Aorta (tissue), 5 donors: ENCODE measurements at regions not wholly inside any gene's neighbourhood (a gene's known extent, or its start where the extent isn't known, plus 50 kb on each side); places are given as distances from the start of the nearest gene placed in this dataset.

Source experiments
- ATAC-seq: fragments of 200-7000 bp; cut with Tn5 transposase; one replicate; pipeline ENCODE4 v1.9.1; 2022; ENCODE audit warnings: moderate library complexity; ENCODE audit not compliant: low FRiP score
- DNase-seq, 2 donors: peaks; one replicate each; pipeline ENCODE4 v3.0.0-alpha.2; 2020
- H3K27ac ChIP-seq, 2 donors: one replicate each; pipeline ENCODE4 v1.5.1; 2013; ENCODE audit warnings: low read length in 2 of 2, mild to moderate bottlenecking in 2 of 2, moderate library complexity in 2 of 2, control low read depth in 1 of 2, inconsistent platforms in 1 of 2, low read depth in 1 of 2
- H3K27me3 ChIP-seq, 2 donors: one replicate each; pipeline ENCODE4 v1.6.1; 2013; ENCODE audit warnings: control low read depth in 1 of 2, low read length in 1 of 2, mild to moderate bottlenecking in 1 of 2, moderate library complexity in 1 of 2; ENCODE audit not compliant: insufficient read depth in 2 of 2, control insufficient read depth in 1 of 2
- H3K36me3 ChIP-seq, 2 donors: one replicate each; pipeline ENCODE4 v1.6.1; 2013; ENCODE audit warnings: control low read depth in 1 of 2, low read length in 1 of 2, mild to moderate bottlenecking in 1 of 2; ENCODE audit not compliant: insufficient read depth in 2 of 2, control insufficient read depth in 1 of 2
- H3K4me1 ChIP-seq, 2 donors: one replicate each; pipeline ENCODE4 v1.6.1; 2013; ENCODE audit warnings: low read length in 2 of 2, control low read depth in 1 of 2, mild to moderate bottlenecking in 1 of 2, moderate library complexity in 1 of 2; ENCODE audit not compliant: insufficient read depth in 2 of 2, control insufficient read depth in 1 of 2
- H3K4me3 ChIP-seq, 2 donors: one replicate each; pipeline ENCODE4 v1.5.1; 2013; ENCODE audit warnings: low read length in 2 of 2, control low read depth in 1 of 2, mild to moderate bottlenecking in 1 of 2
- H3K9me3 ChIP-seq: one replicate; pipeline ENCODE4 v1.6.1; 2013; ENCODE audit warnings: mild to moderate bottlenecking, low read length; ENCODE audit not compliant: control insufficient read depth
- WGBS, 2 donors: extraction: QIAGEN DNeasy Blood & Tissue Kit; methylation state at CpG; one replicate each; pipeline ENCODE4 v1.1.7; 2013; 5-methylcytosine and 5-hydroxymethylcytosine counted together
- intact Hi-C, 2 donors: fragments of 100-400 bp; cut with DNase I; formaldehyde crosslinking; loops; one replicate each; pipeline versions ENCODE4 v1.14.2 to v1.15.0; 2022
- donor health status: healthy with polysubstance abuse.
- donor health status: Bipolar disorder and iron deficiency.
- donor health status: DM: no; HTN: no; CAD: no.
- donor health status: DM: no; HTN: no; CAD: no.
- donor health status: DM: yes; HTN: yes; CAD: no.

DNA sequence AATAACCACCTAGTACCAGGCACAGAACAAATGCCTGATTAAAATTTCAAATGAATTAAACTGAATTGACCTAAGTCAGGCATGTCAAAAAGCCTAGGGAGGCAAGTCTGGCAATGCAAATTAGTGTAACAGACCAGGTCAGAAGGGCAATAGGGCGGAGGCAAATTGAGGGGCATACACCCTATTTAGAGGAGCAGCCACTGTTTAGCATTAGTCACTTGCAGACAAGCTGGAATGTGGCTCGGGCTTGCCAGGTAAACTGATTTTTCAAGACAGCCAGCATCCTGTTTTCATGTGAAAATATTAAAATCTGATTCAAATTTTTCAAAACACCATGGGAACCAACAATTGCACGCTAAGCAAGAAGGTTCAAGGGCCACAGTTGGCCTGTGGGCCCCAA, 160.3 kb downstream of the EN1 start:
- 57 to 62% methylated on average over 3 of the region's 3 CpGs for WGBS, 2 donors
- intact Hi-C loops: no loop called here
- DNase-seq (no peak), ATAC-seq (no peak)
- Histone ChIP-seq H3K36me3 (no peaks in the 10 kb centered on the region), H3K4me3 (no peak overlapping the region), H3K4me1 (no peaks in the 10 kb centered on the region), H3K27ac (no peak overlapping the region), H3K9me3 (no peaks in the 10 kb centered on the region), H3K27me3 (no peaks in the 10 kb centered on the region)

DNA sequence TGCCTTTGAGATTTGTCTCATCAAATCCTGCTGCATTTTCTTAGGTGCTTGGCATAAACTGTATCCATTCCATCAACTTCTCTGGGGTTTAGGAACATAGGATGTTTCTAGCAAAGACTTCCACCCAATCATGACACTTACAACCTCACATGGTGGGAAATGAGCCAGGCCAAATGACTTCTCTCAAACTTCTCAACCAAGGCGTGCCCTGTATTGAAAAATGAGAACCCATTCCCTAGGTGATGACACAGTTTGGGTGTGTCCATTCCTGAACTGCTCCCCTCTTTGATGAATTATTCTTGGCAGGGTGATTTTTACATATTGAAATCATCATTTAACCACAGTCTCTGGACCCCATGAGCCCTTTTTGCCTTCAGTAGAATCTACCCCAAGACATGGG, 161.1 kb downstream of the EN1 start:
- DNase-seq (no peak), ATAC-seq (no peak)
- WGBS, 2 donors: 72 to 80% methylated on average over 1 of the region's 1 CpG
- Histone ChIP-seq H3K4me3 (no peak overlapping the region), H3K4me1 (no peaks in the 10 kb centered on the region), H3K27ac (no peak overlapping the region), H3K9me3 (no peaks in the 10 kb centered on the region), H3K27me3 (no peaks in the 10 kb centered on the region), H3K36me3 (no peaks in the 10 kb centered on the region)
- intact Hi-C loops: no loop called here

GRCh38 chr2:118683460-118683859, 164.0 kb downstream of the EN1 start:
- Histone ChIP-seq H3K36me3 (no peaks in the 10 kb centered on the region), H3K4me3 (no peak overlapping the region), H3K27me3 (no peaks in the 10 kb centered on the region), H3K27ac (no peak overlapping the region), H3K9me3 (no peaks in the 10 kb centered on the region), H3K4me1 (no peaks in the 10 kb centered on the region)
- DNase-seq: no peak
- intact Hi-C loops: no loop called here
- no peak for ATAC-seq
- WGBS, 2 donors: 91 to 94% methylated on average over 5 of the region's 5 CpGs

DNA sequence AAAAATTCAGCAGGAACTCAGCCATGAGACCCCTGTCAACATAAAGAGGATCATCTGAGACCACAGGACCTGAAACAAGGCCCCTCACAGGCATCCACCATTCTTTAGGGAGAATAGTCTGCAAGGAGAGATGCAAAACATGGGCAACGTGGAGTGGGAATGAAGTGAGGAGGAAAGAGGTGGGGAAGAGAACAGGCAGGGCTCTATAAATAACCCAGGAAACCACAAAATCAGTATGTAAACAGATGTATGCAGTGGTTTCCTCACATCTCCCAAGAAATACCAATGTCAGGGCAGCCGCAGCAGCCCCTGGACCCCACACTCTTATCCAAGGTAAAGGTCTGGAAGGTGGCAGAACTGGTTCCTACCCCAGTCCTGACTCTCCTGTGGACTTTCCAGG, 168.5 kb downstream of the EN1 start:
- Histone ChIP-seq H3K36me3 (no peaks in the 10 kb centered on the region), H3K9me3 (no peaks in the 10 kb centered on the region), H3K27me3 (no peaks in the 10 kb centered on the region), H3K27ac (no peak overlapping the region), H3K4me3 (no peak overlapping the region), H3K4me1 (no peaks in the 10 kb centered on the region)
- DNase-seq: no peak
- no peak for ATAC-seq
- WGBS, 2 donors: 5 to 11% methylated on average over 2 of the region's 2 CpGs
- intact Hi-C loops: no loop called here

DNA sequence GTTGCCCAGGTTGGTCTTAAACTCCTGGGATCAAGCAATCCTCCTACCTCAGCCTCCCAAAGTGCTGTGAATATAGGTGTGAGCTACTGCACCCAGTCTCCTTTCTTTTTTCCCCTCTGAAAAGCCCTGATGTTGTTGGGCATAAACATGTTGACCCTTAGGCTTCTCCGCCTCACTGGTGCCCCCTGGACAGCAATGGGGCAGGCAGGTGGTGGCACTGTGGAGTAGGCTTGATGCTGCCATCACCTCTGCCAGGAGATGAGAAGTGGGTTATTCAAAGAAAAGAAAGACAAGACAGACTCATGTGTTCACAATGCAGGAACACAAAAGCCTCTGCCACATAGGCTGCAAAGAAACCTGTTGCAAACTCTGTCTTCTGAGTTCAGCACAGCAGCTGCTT, 169.9 kb downstream of the EN1 start:
- no peak overlapping the region for H3K4me3 ChIP-seq
- no peaks in the 10 kb centered on the region for H3K27me3 ChIP-seq
- DNase-seq (no peak), ATAC-seq (no peak)
- no peak overlapping the region for H3K27ac ChIP-seq
- H3K9me3 ChIP-seq: no peaks in the 10 kb centered on the region
- intact Hi-C loops: no loop called here
- H3K4me1 ChIP-seq: no peaks in the 10 kb centered on the region
- WGBS, 2 donors: 80 to 85% methylated on average over 1 of the region's 1 CpG
- no peaks in the 10 kb centered on the region for H3K36me3 ChIP-seq

GRCh38 chr2:118675531-118675930, 171.9 kb downstream of the EN1 start:
- no peak overlapping the region for H3K4me3 ChIP-seq
- no peak for DNase-seq

GRCh38 chr2:118672571-118673158, 174.8 kb downstream of the EN1 start:
- Histone ChIP-seq H3K27me3 (no peaks in the 10 kb centered on the region), H3K36me3 (no peaks in the 10 kb centered on the region), H3K9me3 (no peaks in the 10 kb centered on the region), H3K4me3 (no peak overlapping the region), H3K27ac (no peak overlapping the region), H3K4me1 (peaks cover 0 to 4% of the 10 kb centered on the region in 2 donors)
- WGBS, 2 donors: 71 to 72% methylated on average over 3 of the region's 3 CpGs
- intact Hi-C loops: loop anchor here in 1 of 2 donors (5.0 kb wide), 1 partner anchor 65 kb away; no protein-coding TSS in a partner anchor
- DNase-seq (no peak), ATAC-seq (no peak)

More at GRCh38 chr2:118675531-118675930, 171.9 kb downstream of the EN1 start:
- ATAC-seq: no peak
- H3K27me3 ChIP-seq: no peaks in the 10 kb centered on the region
- no peaks in the 10 kb centered on the region for H3K9me3 ChIP-seq
- intact Hi-C loops: no loop called here
- no peaks in the 10 kb centered on the region for H3K4me1 ChIP-seq
- no peak overlapping the region for H3K27ac ChIP-seq
- H3K36me3 ChIP-seq: no peaks in the 10 kb centered on the region

DNA sequence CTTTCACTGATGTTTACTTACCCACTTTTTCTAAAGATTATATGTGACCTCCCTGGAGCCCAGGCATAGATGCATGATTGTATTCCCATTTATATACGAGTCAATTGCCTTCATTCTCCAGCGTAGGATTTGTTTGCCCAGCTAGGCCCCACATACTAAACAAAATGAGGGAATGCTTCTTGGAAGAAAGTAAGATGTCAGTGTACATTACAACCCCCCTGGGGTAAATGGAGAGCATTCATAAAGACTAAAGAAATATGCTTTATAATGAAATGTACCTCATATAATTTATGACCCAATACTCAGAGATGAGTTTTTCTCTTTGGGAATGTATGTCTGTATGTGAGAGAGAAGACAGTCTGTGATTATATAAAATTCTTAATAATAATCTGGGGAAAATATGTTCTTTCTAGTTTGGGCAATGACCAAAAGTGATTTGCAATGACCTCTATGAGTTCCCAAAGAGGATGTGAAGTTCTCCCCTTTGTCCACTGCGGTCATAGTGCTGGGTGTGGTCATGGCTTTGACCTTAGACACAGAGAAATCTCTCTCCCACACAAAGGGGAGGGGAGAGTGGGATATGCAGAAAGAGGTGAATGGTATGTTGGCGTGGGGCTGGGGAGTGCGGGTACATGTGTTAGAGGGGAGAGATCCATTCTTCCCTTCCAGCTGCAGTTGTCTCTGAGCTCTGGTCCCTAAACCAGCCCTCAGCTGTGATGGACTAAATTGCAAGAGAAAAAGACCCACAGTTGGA, 175.6 kb downstream of the EN1 start:
- H3K4me1 ChIP-seq: peaks cover 0 to 4% of the 10 kb centered on the region in 2 donors
- DNase-seq (no peak), ATAC-seq (no peak)
- no peak overlapping the region for H3K27ac ChIP-seq
- no peaks in the 10 kb centered on the region for H3K36me3 ChIP-seq
- no peaks in the 10 kb centered on the region for H3K27me3 ChIP-seq
- H3K4me3 ChIP-seq: no peak overlapping the region
- H3K9me3 ChIP-seq: no peaks in the 10 kb centered on the region
- WGBS, 2 donors: 86 to 88% methylated on average over 5 of the region's 5 CpGs
- intact Hi-C loops: loop anchor here in 1 of 2 donors (5.0 kb wide), 1 partner anchor 65 kb away; no protein-coding TSS in a partner anchor

- Histone ChIP-seq H3K9me3 (no peaks in the 10 kb centered on the region), H3K4me3 (no peak overlapping the region), H3K27ac (no peak overlapping the region), H3K4me1 (peaks cover 0 to 4% of the 10 kb centered on the region in 2 donors), H3K27me3 (no peaks in the 10 kb centered on the region), H3K36me3 (no peaks in the 10 kb centered on the region)
- intact Hi-C loops: loop anchor here in 1 of 2 donors (5.0 kb wide), 1 partner anchor 66 kb away; no protein-coding TSS in a partner anchor
- no peak for ATAC-seq
- 50 to 68% methylated on average over 6 of the region's 6 CpGs for WGBS, 2 donors
- DNase-seq: no peak
Observed at GRCh38 chr2:118670838-118671237, 176.6 kb downstream of the EN1 start.
